A549 (cell line): ENCODE measurements at regions not wholly inside any gene's neighbourhood (a gene's known extent, or its start where the extent isn't known, plus 50 kb on each side); places are given as distances from the start of the nearest gene placed in this dataset.

Source experiments
- ATAC-seq, 2 experiments: fragments of 200-7000 bp in 1 of 2; fragments of >200 bp in 1 of 2; cut with Nextera tagmentation in 1 of 2; cut with Tn5 transposase in 1 of 2; 3 replicates each; pipeline versions ENCODE4 v1.8.0 to v1.9.1; 2018 to 2020; ENCODE audit warnings: mild to moderate bottlenecking in 1 of 2, moderate library complexity in 1 of 2
- CTCF ChIA-PET: fragments of 300-600 bp; sonication (Branson Sonifier 250); formaldehyde crosslinking; extraction: SDS; loops from one replicate; lab custom pipeline; 2021; ENCODE audit warnings: antibody characterized with exemption, inconsistent platforms; lab: Yijun Ruan, JAX
- POLR2A ChIA-PET: fragments of 350-600 bp; formaldehyde crosslinking; extraction: SDS; loops from one replicate; lab custom pipeline; 2021; ENCODE audit warnings: antibody characterized with exemption, inconsistent platforms; lab: Yijun Ruan, JAX
- DNase-seq, 2 experiments: peaks; one replicate each; pipeline versions ENCODE4 v3.0.0 to v3.0.0-alpha.2; 2011 to 2016; ENCODE audit warnings: low read depth in 1 of 2, low spot score in 1 of 2
- FAIRE-seq: peaks from 2 replicates; lab custom pipeline; 2011; peaks lifted over from hg19 to GRCh38; lab: Jason Lieb, UNC
- H3K27ac ChIP-seq, 2 experiments: fragments of >200 bp; sonication (Bioruptor Twin); formaldehyde crosslinking; 3 replicates each; pipeline ENCODE4 v1.5.1; 2016 to 2017
- H3K4me1 ChIP-seq: fragments of >200 bp; sonication (Bioruptor Twin); formaldehyde crosslinking; 3 replicates; pipeline ENCODE4 v1.6.1; 2016
- H3K4me2 ChIP-seq: fragments of >200 bp; sonication (Bioruptor Twin); formaldehyde crosslinking; 3 replicates; pipeline ENCODE4 v1.6.1; 2016
- H3K4me3 ChIP-seq: fragments of >200 bp; sonication (Bioruptor Twin); formaldehyde crosslinking; 3 replicates; pipeline ENCODE4 v1.5.1; 2016
- H3K9me3 ChIP-seq: fragments of >200 bp; sonication (Bioruptor Twin); formaldehyde crosslinking; 3 replicates; pipeline ENCODE4 v1.6.1; 2016
- BHLHE40 ChIP-seq: IDR thresholded peaks from 2 replicates; pipeline ENCODE4 v1.6.1; 2012; ENCODE audit warnings: low read depth, low read length, inconsistent platforms
- CHD2 ChIP-seq: fragments of 150-350 bp; IDR thresholded peaks from 2 replicates; pipeline ENCODE4 v1.6.1; 2014; ENCODE audit warnings: low read length; ENCODE audit not compliant: partially characterized antibody
- EHF ChIP-seq: fragments of 250-450 bp; sonication (Bioruptor Pico); IDR thresholded peaks from 2 replicates; pipeline ENCODE4 v1.5.0; 2020; ENCODE audit warnings: mild to moderate bottlenecking
- EHMT2 ChIP-seq: fragments of 200-600 bp; sonication (generic); IDR thresholded peaks from 2 replicates; pipeline ENCODE4 v1.6.1; 2016; ENCODE audit warnings: antibody characterized with exemption, low read depth, mild to moderate bottlenecking, moderate library complexity
- ESRRA ChIP-seq: fragments of 150-350 bp; IDR thresholded peaks from 2 replicates; pipeline ENCODE4 v1.6.1; 2014; ENCODE audit warnings: mild to moderate bottlenecking, low read length, borderline replicate concordance
- FOSB ChIP-seq: fragments of 250-450 bp; sonication (Bioruptor Pico); IDR thresholded peaks from 2 replicates; pipeline ENCODE4 v1.5.0; 2020; ENCODE audit warnings: mild to moderate bottlenecking, moderate library complexity
- FOSL2 ChIP-seq, 2 experiments: fragments of 450-650 bp in 1 of 2; fragments of >200 bp in 1 of 2; sonication (Bioruptor Twin) in 1 of 2; formaldehyde crosslinking; IDR thresholded peaks; 2 replicates each; pipeline versions ENCODE4 v1.5.0 to v1.6.1; 2016 to 2020; ENCODE audit warnings: mild to moderate bottlenecking in 1 of 2, moderate library complexity in 1 of 2
- FOXS1 ChIP-seq: fragments of 250-450 bp; sonication (Bioruptor Pico); IDR thresholded peaks from 2 replicates; pipeline ENCODE4 v1.5.0; 2020; ENCODE audit warnings: mild to moderate bottlenecking, moderate library complexity
- HDAC2 ChIP-seq: fragments of 200-600 bp; sonication (generic); IDR thresholded peaks from 2 replicates; pipeline ENCODE4 v1.6.1; 2016
- HES2 ChIP-seq: fragments of >200 bp; sonication (Bioruptor Twin); formaldehyde crosslinking; IDR thresholded peaks from 2 replicates; pipeline ENCODE4 v1.6.1; 2016
- HEYL ChIP-seq: fragments of 250-450 bp; sonication (Bioruptor Pico); IDR thresholded peaks from 2 replicates; pipeline ENCODE4 v1.8.0; 2021; ENCODE audit warnings: mild to moderate bottlenecking, moderate library complexity
- HOXB13 ChIP-seq: fragments of 250-450 bp; sonication (Bioruptor Pico); IDR thresholded peaks from 2 replicates; pipeline ENCODE4 v1.5.0; 2020; ENCODE audit warnings: low read depth, mild to moderate bottlenecking, moderate library complexity
- HOXB5 ChIP-seq: fragments of 250-450 bp; sonication (Bioruptor Pico); IDR thresholded peaks from 2 replicates; pipeline ENCODE4 v1.5.0; 2020; ENCODE audit warnings: mild to moderate bottlenecking, moderate library complexity
- JUN ChIP-seq, 2 experiments: fragments of >200 bp; sonication (Bioruptor Twin); formaldehyde crosslinking; IDR thresholded peaks; 2 replicates in 1 of 2; 3 replicates in 1 of 2; pipeline ENCODE4 v1.6.1; 2016 to 2017
- JUNB ChIP-seq: fragments of >200 bp; sonication (Bioruptor Twin); formaldehyde crosslinking; IDR thresholded peaks from 2 replicates; pipeline ENCODE4 v1.6.1; 2016
- KDM1A ChIP-seq: fragments of 200-600 bp; sonication (generic); IDR thresholded peaks from 2 replicates; pipeline ENCODE4 v1.6.1; 2016; ENCODE audit warnings: low read depth, mild to moderate bottlenecking
- KDM5A ChIP-seq: fragments of 200-600 bp; sonication (generic); IDR thresholded peaks from 2 replicates; pipeline ENCODE4 v1.6.1; 2016; ENCODE audit warnings: antibody characterized with exemption, mild to moderate bottlenecking
- NR3C1 ChIP-seq: fragments of >200 bp; sonication (Bioruptor Twin); formaldehyde crosslinking; IDR thresholded peaks from 3 replicates; pipeline ENCODE4 v1.6.1; 2017
- PBX3 ChIP-seq: IDR thresholded peaks from 2 replicates; pipeline ENCODE4 v1.6.1; 2012
- PHF8 ChIP-seq: fragments of 200-600 bp; sonication (generic); IDR thresholded peaks from 2 replicates; pipeline ENCODE4 v1.6.1; 2016; ENCODE audit warnings: low read depth, mild to moderate bottlenecking, antibody characterized with exemption, moderate library complexity, borderline replicate concordance
- RARB ChIP-seq: fragments of 250-450 bp; sonication (Bioruptor Pico); IDR thresholded peaks from 2 replicates; pipeline ENCODE4 v1.8.0; 2021; ENCODE audit warnings: mild to moderate bottlenecking, moderate library complexity
- SMC3 ChIP-seq: fragments of >200 bp; sonication (Bioruptor Twin); formaldehyde crosslinking; IDR thresholded peaks from 3 replicates; pipeline ENCODE4 v1.6.1; 2018; ENCODE audit warnings: inconsistent platforms
- TFCP2L1 ChIP-seq: fragments of 250-450 bp; sonication (Bioruptor Pico); IDR thresholded peaks from 2 replicates; pipeline ENCODE4 v1.5.0; 2021; ENCODE audit warnings: mild to moderate bottlenecking
- ZFP36 ChIP-seq: fragments of 450-650 bp; IDR thresholded peaks from 2 replicates; pipeline ENCODE4 v1.6.1; 2014; ENCODE audit warnings: borderline replicate concordance; ENCODE audit not compliant: partially characterized antibody
- ZSCAN20 ChIP-seq: fragments of 250-450 bp; sonication (Bioruptor Pico); IDR thresholded peaks from 2 replicates; pipeline ENCODE4 v1.8.0; 2022; ENCODE audit warnings: mild to moderate bottlenecking, moderate library complexity
- WGBS: methylation state at CpG from one replicate; pipeline ENCODE4 v1.1.6; 2017; ENCODE audit errors: missing lambda C conversion rate; 5-methylcytosine and 5-hydroxymethylcytosine counted together
- TF ChIP-seq, protein P1 (sequence below): IDR thresholded peaks from 2 replicates; pipeline ENCODE4 v1.6.1; 2012

DNA sequence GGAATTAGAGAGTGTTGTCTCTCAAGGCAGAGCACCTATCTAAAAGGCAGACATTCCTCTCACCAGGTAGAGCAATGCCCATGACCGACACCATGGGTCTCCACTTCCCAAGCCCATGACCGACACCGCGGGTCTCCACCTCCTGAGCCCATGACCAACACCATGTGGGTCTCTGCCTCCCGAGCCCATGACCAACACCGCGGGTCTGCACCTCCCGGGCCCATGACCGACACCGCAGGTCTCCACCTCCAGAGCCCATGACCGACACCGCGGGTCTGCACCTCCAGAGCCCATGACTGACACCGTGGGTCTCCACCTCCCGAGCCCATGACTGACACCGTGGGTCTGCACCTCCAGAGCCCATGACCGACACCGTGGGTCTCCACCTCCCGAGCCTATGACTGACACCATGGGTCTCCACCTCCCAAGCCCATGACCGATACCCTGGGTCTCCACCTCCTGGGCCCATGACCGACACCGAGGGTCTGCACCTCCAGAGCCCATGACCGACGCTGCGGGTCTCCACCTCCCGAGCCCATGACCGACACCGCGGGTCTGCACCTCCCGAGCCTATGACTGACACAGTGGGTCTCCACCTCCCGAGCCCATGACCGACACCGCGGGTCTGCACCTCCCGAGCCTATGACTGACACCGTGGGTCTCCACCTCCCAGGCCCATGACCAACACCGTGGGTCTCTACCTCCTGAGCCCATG lies 262.4 kb upstream of the SALL3 start:
- no peak for DNase-seq
- H3K4me3 ChIP-seq: no peak overlapping the region
- TF ChIP-seq CHD2: no peak
- TF ChIP-seq EHMT2: no peak
- no peak for TF ChIP-seq ESRRA
- TF ChIP-seq FOXS1: no peak
- TF ChIP-seq PBX3: no peak
- no peak for TF ChIP-seq BHLHE40
- no peak for TF ChIP-seq JUNB
- TF ChIP-seq RARB: no peak
- TF ChIP-seq, all 56 proteins: peak for 0
- ATAC-seq (no peak), FAIRE-seq (no peak)
- POLR2A ChIA-PET: no interaction called here
- no peaks in the 10 kb centered on the region for H3K4me1 ChIP-seq
- H3K27ac ChIP-seq: no peak overlapping the region
- no peak overlapping the region for H3K4me2 ChIP-seq
- CTCF ChIA-PET: no interaction called here
- no peaks in the 10 kb centered on the region for H3K9me3 ChIP-seq
- 68% methylated on average over 8 of the region's 37 CpGs for WGBS

- no peak overlapping the region for H3K4me2 ChIP-seq
- no CpG with 5 or more reads among the region's 6 CpGs for WGBS
- no peaks in the 10 kb centered on the region for H3K9me3 ChIP-seq
- no peaks in the 10 kb centered on the region for H3K4me1 ChIP-seq
- ATAC-seq (no peak), FAIRE-seq (no peak), DNase-seq (no peak)
- ChIA-PET CTCF (no interaction called here), POLR2A (no interaction called here)
- H3K27ac ChIP-seq: no peak overlapping the region
- H3K4me3 ChIP-seq: no peak overlapping the region
- TF ChIP-seq JUN (IDR thresholded peaks at IDR 0.05): no peak
- no peak for TF ChIP-seq NR3C1
Measured at GRCh38 chr18:78717766-78718150, 261.9 kb upstream of the SALL3 start.

- no peak overlapping the region for H3K4me3 ChIP-seq
- no peak overlapping the region for H3K4me2 ChIP-seq
- FAIRE-seq (no peak), DNase-seq (no peak), ATAC-seq (no peak)
- TF ChIP-seq HOXB13 (CRISPR knock-in tag): no peak
- TF ChIP-seq FOSL2 (IDR thresholded peaks at IDR 0.05): no peak
- TF ChIP-seq FOSL2 (CRISPR knock-in tag; IDR thresholded peaks at IDR 0.05): no peak
- TF ChIP-seq EHMT2: no peak
- TF ChIP-seq HEYL: no peak
- TF ChIP-seq HOXB5: no peak
- TF ChIP-seq EHF (CRISPR knock-in tag): no peak
- TF ChIP-seq KDM1A: no peak
- no peak for TF ChIP-seq SMC3
- TF ChIP-seq ZSCAN20 (CRISPR knock-in tag): no peak
- TF ChIP-seq KDM5A: no peak
- no peak for TF ChIP-seq PHF8
- TF ChIP-seq FOXS1: no peak
- TF ChIP-seq, all 56 proteins: peak for 0
- ChIA-PET CTCF (no interaction called here), POLR2A (no interaction called here)
- H3K4me1 ChIP-seq: no peaks in the 10 kb centered on the region
- 56% methylated on average over 11 of the region's 11 CpGs for WGBS
- no peak overlapping the region for H3K27ac ChIP-seq
- no peaks in the 10 kb centered on the region for H3K9me3 ChIP-seq
Measured at GRCh38 chr18:78719821-78720220, 259.8 kb upstream of the SALL3 start.

- CTCF ChIA-PET: no interaction called here
- no peak for ATAC-seq
- Histone ChIP-seq H3K9me3 (no peaks in the 10 kb centered on the region), H3K27ac (no peak overlapping the region), H3K4me1 (no peaks in the 10 kb centered on the region), H3K4me3 (no peak overlapping the region), H3K4me2 (no peak overlapping the region)
- POLR2A ChIA-PET: no interaction called here
- 52% methylated on average over 22 of the region's 33 CpGs for WGBS
- no peak for DNase-seq
- no peak for FAIRE-seq
- TF ChIP-seq ZSCAN20 (CRISPR knock-in tag): no peak
- no peak for TF ChIP-seq TFCP2L1 (CRISPR knock-in tag)
- TF ChIP-seq EHMT2: no peak
- TF ChIP-seq HES2: no peak
- TF ChIP-seq, protein P1, sequence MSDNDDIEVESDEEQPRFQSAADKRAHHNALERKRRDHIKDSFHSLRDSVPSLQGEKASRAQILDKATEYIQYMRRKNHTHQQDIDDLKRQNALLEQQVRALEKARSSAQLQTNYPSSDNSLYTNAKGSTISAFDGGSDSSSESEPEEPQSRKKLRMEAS: no peak
- no peak for TF ChIP-seq JUNB
- no peak for TF ChIP-seq ZFP36
- TF ChIP-seq HDAC2: no peak
- TF ChIP-seq FOSB (CRISPR knock-in tag): no peak
Measured at GRCh38 chr18:78720456-78721237, 259.0 kb upstream of the SALL3 start.
